Loucy (cell line): ENCODE measurements at regions not wholly inside any gene's neighbourhood (a gene's known extent, or its start where the extent isn't known, plus 50 kb on each side); places are given as distances from the start of the nearest gene placed in this dataset.

ENCODE experiments used
- CTCF ChIP-seq: fragments of 200-600 bp; sonication (generic); conservative IDR thresholded peaks from 2 replicates; pipeline ENCODE4 v1.5.1; 2014; ENCODE audit warnings: mild to moderate bottlenecking, antibody characterized with exemption, low read length
- EZH2phosphoT487 ChIP-seq: fragments of 200-600 bp; IDR thresholded peaks from 2 replicates; pipeline ENCODE4 v1.6.1; 2018; ENCODE audit warnings: antibody characterized with exemption, mild to moderate bottlenecking, moderate library complexity, borderline replicate concordance

GRCh38 chr6:4581468-4582385 lies 194.5 kb upstream of the CDYL start:
- TF ChIP-seq CTCF (no peak), EZH2phosphoT487 (no peak)
